ENCODE measurements at regions not wholly inside any gene's neighbourhood (a gene's known extent, or its start where the extent isn't known, plus 50 kb on each side); places are given as distances from the start of the nearest gene placed in this dataset.
"Not testable (repeated sequence)": the region's sequence is repeated elsewhere in the genome, so short reads cannot be mapped to it uniquely, and the experiment has no call there.

- H3K27ac Mint-ChIP-seq; H3K9me3 Mint-ChIP-seq; H3K4me1 Mint-ChIP-seq (ENCODE audit: low read depth); H3K36me3 Mint-ChIP-seq (ENCODE audit: low read depth); H3K27me3 Mint-ChIP-seq (ENCODE audit: low read depth); H3K4me3 Mint-ChIP-seq: not testable (repeated sequence)
These were observed 443.9 kb upstream of the CDH10 start for GRCh38 chr5:25088689-25089088.

DNA sequence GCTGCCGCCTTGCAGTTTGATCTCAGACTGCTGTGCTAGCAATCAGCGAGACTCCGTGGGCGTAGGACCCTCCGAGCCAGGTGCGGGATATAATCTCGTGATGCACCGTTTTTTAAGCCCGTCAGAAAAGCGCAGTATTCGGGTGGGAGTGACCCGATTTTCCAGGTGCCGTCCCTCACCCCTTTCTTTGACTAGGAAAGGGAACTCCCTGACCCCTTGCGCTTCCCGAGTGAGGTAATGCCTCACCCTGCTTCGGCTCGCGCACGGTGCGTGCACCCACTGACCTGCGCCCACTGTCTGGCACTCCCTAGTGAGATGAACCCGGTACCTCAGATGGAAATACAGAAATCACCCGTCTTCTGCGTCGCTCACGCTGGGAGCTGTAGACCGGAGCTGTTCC lies 438.5 kb upstream of the CDH10 start:
- H3K9me3 Mint-ChIP-seq; H3K4me3 Mint-ChIP-seq; H3K27ac Mint-ChIP-seq; H3K4me1 Mint-ChIP-seq (ENCODE audit: low read depth); H3K27me3 Mint-ChIP-seq (ENCODE audit: low read depth); H3K36me3 Mint-ChIP-seq (ENCODE audit: low read depth): not testable (repeated sequence)

- Mint-ChIP-seq H3K4me1 (ENCODE audit: low read depth) (no peaks in the 10 kb centered on the region), H3K27ac (no peak overlapping the region), H3K4me3 (no peak overlapping the region), H3K36me3 (ENCODE audit: low read depth) (no peaks in the 10 kb centered on the region), H3K9me3 (peaks cover 26% of the 10 kb centered on the region), H3K27me3 (ENCODE audit: low read depth) (no peaks in the 10 kb centered on the region)
These were observed 421.5 kb upstream of the CDH10 start for GRCh38 chr5:25066239-25066638.

DNA sequence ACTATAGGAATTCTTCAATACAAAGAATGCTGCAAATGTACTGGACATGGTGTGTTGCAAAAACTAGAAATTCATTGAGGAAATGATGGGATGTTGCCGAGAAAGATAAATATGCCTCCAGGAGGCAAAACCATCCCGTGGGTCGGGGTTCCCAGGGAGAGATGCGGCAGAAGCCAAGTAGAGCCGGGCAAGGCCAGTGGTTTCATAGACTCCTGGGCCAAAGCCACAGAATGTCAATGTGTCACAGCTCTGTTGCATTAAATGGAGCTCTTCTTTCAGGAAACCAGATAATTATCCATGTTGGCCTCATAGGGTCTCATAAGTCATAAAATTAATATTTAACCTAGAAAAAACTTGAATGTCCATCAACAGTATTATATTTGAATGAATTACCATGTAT lies 419.5 kb upstream of the CDH10 start:
- H3K36me3 Mint-ChIP-seq (ENCODE audit: low read depth): no peaks in the 10 kb centered on the region
- no peaks in the 10 kb centered on the region for H3K27me3 Mint-ChIP-seq (ENCODE audit: low read depth)
- no peak overlapping the region for H3K27ac Mint-ChIP-seq
- H3K9me3 Mint-ChIP-seq: peaks cover 29% of the 10 kb centered on the region
- no peaks in the 10 kb centered on the region for H3K4me1 Mint-ChIP-seq (ENCODE audit: low read depth)
- no peak overlapping the region for H3K4me3 Mint-ChIP-seq

DNA sequence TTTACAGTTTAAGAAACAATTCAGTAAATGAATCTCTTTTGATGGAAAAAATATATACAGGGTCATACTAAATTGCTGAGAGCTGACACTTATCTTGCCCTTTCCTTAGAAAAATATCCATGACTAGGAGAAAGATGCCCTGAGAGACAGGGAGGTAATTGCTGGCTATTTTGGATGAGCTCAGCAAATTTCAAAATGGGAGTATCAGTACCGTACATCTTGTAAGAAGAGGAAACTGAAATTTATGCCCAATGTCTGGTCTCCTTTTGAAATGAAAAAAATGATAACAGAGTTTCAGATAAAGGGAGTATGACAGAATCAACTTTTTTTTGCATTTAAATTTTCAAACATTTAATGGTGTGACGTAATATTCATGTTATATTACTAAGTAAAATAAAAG lies 415.8 kb upstream of the CDH10 start:
- Mint-ChIP-seq H3K4me3 (no peak overlapping the region), H3K9me3 (peaks cover 16% of the 10 kb centered on the region), H3K36me3 (ENCODE audit: low read depth) (no peaks in the 10 kb centered on the region), H3K27ac (no peak overlapping the region), H3K4me1 (ENCODE audit: low read depth) (no peaks in the 10 kb centered on the region), H3K27me3 (ENCODE audit: low read depth) (no peaks in the 10 kb centered on the region)

GRCh38 chr5:25056836-25057235 lies 412.1 kb upstream of the CDH10 start:
- H3K4me3 Mint-ChIP-seq: no peak overlapping the region
- H3K4me1 Mint-ChIP-seq (ENCODE audit: low read depth): no peaks in the 10 kb centered on the region
- H3K27me3 Mint-ChIP-seq (ENCODE audit: low read depth): no peaks in the 10 kb centered on the region
- H3K9me3 Mint-ChIP-seq: peaks cover 7% of the 10 kb centered on the region
- no peak overlapping the region for H3K27ac Mint-ChIP-seq
- no peaks in the 10 kb centered on the region for H3K36me3 Mint-ChIP-seq (ENCODE audit: low read depth)

- H3K4me1 Mint-ChIP-seq (ENCODE audit: low read depth): no peaks in the 10 kb centered on the region
- peaks cover 28% of the 10 kb centered on the region for H3K9me3 Mint-ChIP-seq
- no peaks in the 10 kb centered on the region for H3K36me3 Mint-ChIP-seq (ENCODE audit: low read depth)
- no peak overlapping the region for H3K27ac Mint-ChIP-seq
- H3K4me3 Mint-ChIP-seq: no peak overlapping the region
- H3K27me3 Mint-ChIP-seq (ENCODE audit: low read depth): no peaks in the 10 kb centered on the region
These were observed 388.9 kb upstream of the CDH10 start for GRCh38 chr5:25033658-25034057.

GRCh38 chr5:25029004-25029403 lies 384.2 kb upstream of the CDH10 start:
- Mint-ChIP-seq H3K9me3 (peaks cover 42% of the 10 kb centered on the region), H3K36me3 (ENCODE audit: low read depth) (no peaks in the 10 kb centered on the region), H3K4me3 (no peak overlapping the region), H3K27ac (no peak overlapping the region), H3K4me1 (ENCODE audit: low read depth) (no peaks in the 10 kb centered on the region), H3K27me3 (ENCODE audit: low read depth) (no peaks in the 10 kb centered on the region)

DNA sequence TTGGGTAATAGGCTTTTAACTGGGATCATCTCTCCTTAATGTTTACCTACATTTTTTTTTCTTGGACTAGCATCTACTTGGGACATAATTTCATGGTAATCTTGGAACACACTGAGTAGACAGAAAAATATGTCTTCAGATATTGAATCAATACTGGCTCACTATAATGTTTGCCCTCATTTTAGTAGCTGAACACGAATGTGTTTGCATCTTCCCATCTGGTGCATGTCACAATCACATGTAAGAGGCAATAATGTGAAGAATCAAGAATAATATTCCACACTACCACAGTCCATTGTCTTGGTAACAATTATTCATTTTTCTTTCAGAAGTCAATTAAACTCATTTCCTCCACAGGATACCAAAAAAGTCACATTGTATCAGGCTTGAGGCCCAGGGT lies 382.7 kb upstream of the CDH10 start:
- H3K4me3 Mint-ChIP-seq: no peak overlapping the region
- no peaks in the 10 kb centered on the region for H3K4me1 Mint-ChIP-seq (ENCODE audit: low read depth)

GRCh38 chr5:25027061-25027460 lies 382.3 kb upstream of the CDH10 start:
- no peaks in the 10 kb centered on the region for H3K36me3 Mint-ChIP-seq (ENCODE audit: low read depth)

More for the DNA sequence above, 382.7 kb upstream of the CDH10 start:
- H3K27ac Mint-ChIP-seq: no peak overlapping the region
- no peaks in the 10 kb centered on the region for H3K27me3 Mint-ChIP-seq (ENCODE audit: low read depth)
- H3K9me3 Mint-ChIP-seq: peaks cover 36% of the 10 kb centered on the region
- no peaks in the 10 kb centered on the region for H3K36me3 Mint-ChIP-seq (ENCODE audit: low read depth)

GRCh38 chr5:25025831-25026230 lies 381.1 kb upstream of the CDH10 start:
- Mint-ChIP-seq H3K27me3 (ENCODE audit: low read depth) (no peaks in the 10 kb centered on the region), H3K4me3 (no peak overlapping the region), H3K27ac (no peak overlapping the region), H3K4me1 (ENCODE audit: low read depth) (no peaks in the 10 kb centered on the region), H3K36me3 (ENCODE audit: low read depth) (no peaks in the 10 kb centered on the region), H3K9me3 (peaks cover 43% of the 10 kb centered on the region)

More at GRCh38 chr5:25027061-25027460, 382.3 kb upstream of the CDH10 start:
- no peak overlapping the region for H3K4me3 Mint-ChIP-seq
- H3K27ac Mint-ChIP-seq: no peak overlapping the region
- H3K9me3 Mint-ChIP-seq: peaks cover 34% of the 10 kb centered on the region
- no peaks in the 10 kb centered on the region for H3K4me1 Mint-ChIP-seq (ENCODE audit: low read depth)
- no peaks in the 10 kb centered on the region for H3K27me3 Mint-ChIP-seq (ENCODE audit: low read depth)

GRCh38 chr5:25020454-25020853 lies 375.7 kb upstream of the CDH10 start:
- no peak overlapping the region for H3K4me3 Mint-ChIP-seq
- no peaks in the 10 kb centered on the region for H3K36me3 Mint-ChIP-seq (ENCODE audit: low read depth)
- no peaks in the 10 kb centered on the region for H3K4me1 Mint-ChIP-seq (ENCODE audit: low read depth)
- H3K27ac Mint-ChIP-seq: no peak overlapping the region
- peaks cover 28% of the 10 kb centered on the region for H3K9me3 Mint-ChIP-seq
- no peaks in the 10 kb centered on the region for H3K27me3 Mint-ChIP-seq (ENCODE audit: low read depth)

- Mint-ChIP-seq H3K36me3 (ENCODE audit: low read depth) (no peaks in the 10 kb centered on the region), H3K27ac (no peak overlapping the region), H3K4me1 (ENCODE audit: low read depth) (no peaks in the 10 kb centered on the region), H3K27me3 (ENCODE audit: low read depth) (no peaks in the 10 kb centered on the region), H3K4me3 (no peak overlapping the region), H3K9me3 (peaks cover 15% of the 10 kb centered on the region)
These were observed 364.3 kb upstream of the CDH10 start for GRCh38 chr5:25009063-25009462.

GRCh38 chr5:25006734-25007133 lies 362.0 kb upstream of the CDH10 start:
- Mint-ChIP-seq H3K4me3 (no peak overlapping the region), H3K9me3 (peaks cover 22% of the 10 kb centered on the region), H3K36me3 (ENCODE audit: low read depth) (no peaks in the 10 kb centered on the region), H3K27me3 (ENCODE audit: low read depth) (no peaks in the 10 kb centered on the region), H3K27ac (no peak overlapping the region), H3K4me1 (ENCODE audit: low read depth) (no peaks in the 10 kb centered on the region)

DNA sequence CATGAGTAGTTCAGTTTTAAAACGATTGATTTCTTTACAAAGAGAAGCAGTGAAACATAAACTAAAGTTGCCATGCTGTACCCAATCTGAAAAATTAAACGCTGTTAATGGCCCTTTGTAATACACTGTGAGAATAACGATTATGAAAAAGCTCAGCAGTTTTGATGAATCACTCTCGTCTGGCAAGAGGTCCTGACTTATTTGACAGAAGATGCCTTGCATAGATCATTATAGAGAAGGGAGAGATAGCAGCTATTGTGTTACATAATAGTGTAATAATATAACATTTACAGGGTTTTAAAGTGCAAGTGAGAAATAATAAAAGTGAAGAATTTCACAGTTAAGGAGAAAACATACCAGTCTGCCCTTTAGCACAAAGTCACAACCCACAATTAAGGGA lies 361.5 kb upstream of the CDH10 start:
- Mint-ChIP-seq H3K27ac (no peak overlapping the region), H3K4me1 (ENCODE audit: low read depth) (no peaks in the 10 kb centered on the region), H3K36me3 (ENCODE audit: low read depth) (no peaks in the 10 kb centered on the region), H3K27me3 (ENCODE audit: low read depth) (no peaks in the 10 kb centered on the region), H3K4me3 (no peak overlapping the region), H3K9me3 (peaks cover 22% of the 10 kb centered on the region)

- H3K27ac Mint-ChIP-seq: no peak overlapping the region
- no peaks in the 10 kb centered on the region for H3K27me3 Mint-ChIP-seq (ENCODE audit: low read depth)
- H3K9me3 Mint-ChIP-seq: peaks cover 20% of the 10 kb centered on the region
- H3K4me1 Mint-ChIP-seq (ENCODE audit: low read depth): no peaks in the 10 kb centered on the region
- H3K36me3 Mint-ChIP-seq (ENCODE audit: low read depth): no peaks in the 10 kb centered on the region
- no peak overlapping the region for H3K4me3 Mint-ChIP-seq
These were observed 360.7 kb upstream of the CDH10 start for GRCh38 chr5:25005431-25005830.

Data from T-helper 1 cell treated with Interleukin-12 subunit alpha and Interleukin-12 subunit beta and Interleukin-4 antibody, amounts not matched to agents 30 μg/mL and 1 μg/mL, for 36 hours (primary cell).